ENCODE measurements at regions not wholly inside any gene's neighbourhood (a gene's known extent, or its start where the extent isn't known, plus 50 kb on each side); places are given as distances from the start of the nearest gene placed in this dataset.

DNA sequence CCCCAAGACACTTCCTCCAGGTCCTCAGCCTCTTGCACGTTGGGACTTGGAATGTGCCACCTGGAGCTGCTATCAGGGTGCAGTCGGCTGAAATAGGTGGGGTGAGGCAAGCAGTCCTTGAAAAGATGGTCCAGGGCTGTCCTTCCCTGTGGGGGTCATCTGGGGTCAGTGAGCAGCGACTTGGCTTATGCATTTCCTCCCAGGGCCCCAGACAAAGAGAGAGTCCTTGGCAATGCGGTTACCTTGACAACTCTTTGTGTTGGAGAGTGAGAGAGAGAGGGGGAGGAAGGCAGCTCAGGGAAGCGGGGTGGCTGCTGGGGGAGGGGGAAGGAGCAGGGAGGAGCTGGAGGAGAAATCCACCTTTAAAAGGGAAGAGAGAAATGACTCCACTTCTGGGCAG is 93.8 kb downstream of the MIAT start:
- TF ChIP-seq, protein P1, sequence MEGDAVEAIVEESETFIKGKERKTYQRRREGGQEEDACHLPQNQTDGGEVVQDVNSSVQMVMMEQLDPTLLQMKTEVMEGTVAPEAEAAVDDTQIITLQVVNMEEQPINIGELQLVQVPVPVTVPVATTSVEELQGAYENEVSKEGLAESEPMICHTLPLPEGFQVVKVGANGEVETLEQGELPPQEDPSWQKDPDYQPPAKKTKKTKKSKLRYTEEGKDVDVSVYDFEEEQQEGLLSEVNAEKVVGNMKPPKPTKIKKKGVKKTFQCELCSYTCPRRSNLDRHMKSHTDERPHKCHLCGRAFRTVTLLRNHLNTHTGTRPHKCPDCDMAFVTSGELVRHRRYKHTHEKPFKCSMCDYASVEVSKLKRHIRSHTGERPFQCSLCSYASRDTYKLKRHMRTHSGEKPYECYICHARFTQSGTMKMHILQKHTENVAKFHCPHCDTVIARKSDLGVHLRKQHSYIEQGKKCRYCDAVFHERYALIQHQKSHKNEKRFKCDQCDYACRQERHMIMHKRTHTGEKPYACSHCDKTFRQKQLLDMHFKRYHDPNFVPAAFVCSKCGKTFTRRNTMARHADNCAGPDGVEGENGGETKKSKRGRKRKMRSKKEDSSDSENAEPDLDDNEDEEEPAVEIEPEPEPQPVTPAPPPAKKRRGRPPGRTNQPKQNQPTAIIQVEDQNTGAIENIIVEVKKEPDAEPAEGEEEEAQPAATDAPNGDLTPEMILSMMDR (IDR thresholded peaks at IDR 0.05) = no peak
- no peak for TF ChIP-seq POLR2A (IDR thresholded peaks at IDR 0.05)

Measured in prostate gland (tissue), 2 donors.